K562 (cell line): ENCODE measurements at regions not wholly inside any gene's neighbourhood (a gene's known extent, or its start where the extent isn't known, plus 50 kb on each side); places are given as distances from the start of the nearest gene placed in this dataset.

ENCODE experiments used
- ATAC-seq: fragments of 200-7000 bp; cut with Tn5 transposase; 3 replicates; pipeline ENCODE4 v1.9.1; 2020; ENCODE audit warnings: moderate library complexity
- BruUV-seq: library from RNA; stranded (reverse); fragments of 400-500 nt; replicated peaks from 2 replicates; lab custom pipeline; 2021; lab: Mats Ljungman, UMichigan
- CTCF ChIA-PET: fragments of 300-600 bp; formaldehyde crosslinking; extraction: SDS; loops from one replicate; lab custom pipeline; 2021; ENCODE audit warnings: low intra/inter-chr PET ratio; lab: Yijun Ruan, JAX
- POLR2A ChIA-PET: fragments of 300-600, 350-650 bp; sonication (Branson Sonifier 250); formaldehyde crosslinking; extraction: SDS; loops from one replicate; lab custom pipeline; 2021; ENCODE audit warnings: antibody characterized with exemption, inconsistent platforms; lab: Yijun Ruan, JAX
- DNase-seq, 4 experiments: peaks; one replicate each; pipeline versions ENCODE4 v3.0.0 to v3.0.0-alpha.2; 2011 to 2018; ENCODE audit warnings: low spot score in 3 of 4, mixed read lengths in 3 of 4; ENCODE audit errors: extremely low read depth in 1 of 4
- FAIRE-seq: peaks from 2 replicates; lab custom pipeline; 2011; peaks lifted over from hg19 to GRCh38; lab: Jason Lieb, UNC
- H2AFZ ChIP-seq: 2 replicates; pipeline ENCODE4 v1.6.0; 2011; ENCODE audit warnings: low read depth, low read length, control low read depth, inconsistent platforms
- H3K27ac ChIP-seq: fragments of 200-600 bp; 3 replicates; pipeline ENCODE4 v1.8.0; 2011; ENCODE audit warnings: low read depth, mild to moderate bottlenecking, control low read depth, inconsistent platforms, low read length, moderate library complexity, mixed read lengths; ENCODE audit errors: extremely low read depth
- H3K27me3 ChIP-seq, 2 experiments: fragments of 300-600 bp in 1 of 2; 2 replicates in 1 of 2; 3 replicates in 1 of 2; pipeline versions ENCODE4 v1.6.0 to v1.8.0; 2011; ENCODE audit warnings: inconsistent platforms in 2 of 2, low read length in 2 of 2, mild to moderate bottlenecking in 1 of 2, mixed read lengths in 1 of 2, moderate library complexity in 1 of 2; ENCODE audit not compliant: control insufficient read depth in 2 of 2, insufficient read depth in 2 of 2
- H3K36me3 ChIP-seq: fragments of 300-600 bp; 3 replicates; pipeline ENCODE4 v1.8.0; 2011; ENCODE audit warnings: mild to moderate bottlenecking, low read length, inconsistent platforms; ENCODE audit not compliant: control insufficient read depth, insufficient read depth
- H3K4me1 ChIP-seq, 2 experiments: fragments of 200-600 bp in 1 of 2; replicated peaks in 1 of 2; 2 replicates in 1 of 2; 3 replicates in 1 of 2; pipeline versions ENCODE4 v1.5.1 to v1.8.0; 2011; ENCODE audit warnings: inconsistent platforms in 2 of 2, low read length in 2 of 2, mild to moderate bottlenecking in 1 of 2, mixed read lengths in 1 of 2, moderate library complexity in 1 of 2; ENCODE audit not compliant: control insufficient read depth in 2 of 2, insufficient read depth in 2 of 2
- H3K4me2 ChIP-seq: 2 replicates; pipeline ENCODE4 v1.6.1; 2011; ENCODE audit warnings: low read length, control low read depth, inconsistent platforms, mixed read lengths; ENCODE audit not compliant: insufficient read depth
- H3K4me3 ChIP-seq: fragments of 200-600 bp; sonication (generic), shearing (Covaris generic); 2 replicates; pipeline ENCODE4 v1.5.1; 2016; ENCODE audit warnings: control low read depth, inconsistent platforms
- H3K79me2 ChIP-seq: fragments of 200-600 bp; 3 replicates; pipeline ENCODE4 v1.8.0; 2011; ENCODE audit warnings: low read length, inconsistent platforms; ENCODE audit not compliant: control insufficient read depth, insufficient read depth
- H3K9ac ChIP-seq, 2 experiments: 2 replicates each; pipeline versions ENCODE4 v1.6.0 to v1.6.1; 2011; ENCODE audit warnings: low read depth in 2 of 2, low read length in 2 of 2, control low read depth in 1 of 2, inconsistent platforms in 1 of 2, mild to moderate bottlenecking in 1 of 2, mixed read lengths in 1 of 2; ENCODE audit not compliant: insufficient read depth in 1 of 2
- H3K9me1 ChIP-seq: one replicate; pipeline ENCODE4 v1.6.0; 2011; ENCODE audit warnings: inconsistent platforms, mild to moderate bottlenecking, low read length, moderate library complexity; ENCODE audit not compliant: control insufficient read depth, insufficient read depth
- H3K9me3 ChIP-seq: replicated peaks from 2 replicates; pipeline ENCODE4 v1.5.1; 2011; ENCODE audit warnings: low read depth, low read length, inconsistent platforms; ENCODE audit not compliant: control insufficient read depth, insufficient read depth
- H4K20me1 ChIP-seq: replicated peaks from 2 replicates; pipeline ENCODE4 v1.6.1; 2011; ENCODE audit warnings: low read length, inconsistent platforms, mixed read lengths; ENCODE audit not compliant: control insufficient read depth, insufficient read depth
- DMBX1 ChIP-seq: fragments of 250-450 bp; sonication (Bioruptor Pico); IDR thresholded peaks from 2 replicates; pipeline ENCODE4 v1.8.0; 2022; ENCODE audit warnings: inconsistent platforms, mild to moderate bottlenecking, moderate library complexity, borderline replicate concordance
- HDAC2 ChIP-seq: fragments of 450-650 bp; IDR thresholded peaks from 2 replicates; pipeline ENCODE4 v1.6.1; 2016; ENCODE audit warnings: mild to moderate bottlenecking
- HDAC3 ChIP-seq: fragments of 450-650 bp; IDR thresholded peaks from 2 replicates; pipeline ENCODE4 v1.6.1; 2018; ENCODE audit warnings: borderline replicate concordance, mild to moderate bottlenecking, moderate library complexity; ENCODE audit not compliant: partially characterized antibody
- HNRNPH1 ChIP-seq: fragments of 200-400 bp; formaldehyde crosslinking; optimal IDR thresholded peaks from 2 replicates; pipeline ENCODE3; 2017; ENCODE audit warnings: low read depth, mild to moderate bottlenecking, low read length, moderate library complexity
- KAT2B ChIP-seq: IDR thresholded peaks from one replicate; pipeline ENCODE4 v1.6.1; 2012; ENCODE audit warnings: low read depth, mild to moderate bottlenecking, control low read depth, inconsistent platforms, low read length, moderate library complexity
- KLF6 ChIP-seq: fragments of 250-450 bp; sonication (Bioruptor Pico); IDR thresholded peaks from 2 replicates; pipeline ENCODE4 v1.4.0; 2020; ENCODE audit warnings: mild to moderate bottlenecking, moderate library complexity, borderline replicate concordance
- MCM7 ChIP-seq, 2 experiments: fragments of 450-650 bp; IDR thresholded peaks; 2 replicates each; pipeline ENCODE4 v1.6.1; 2016 to 2018
- MYNN ChIP-seq, 2 experiments: sonication (generic); formaldehyde crosslinking in 1 of 2; IDR thresholded peaks; 2 replicates each; pipeline versions ENCODE4 v1.5.0 to v1.6.1; 2016 to 2020; ENCODE audit warnings: antibody characterized with exemption in 1 of 2, missing genetic modification reagents in 1 of 2
- NCOA2 ChIP-seq, 2 experiments: fragments of 450-650 bp; IDR thresholded peaks; 2 replicates each; pipeline ENCODE4 v1.6.1; 2018; ENCODE audit warnings: mild to moderate bottlenecking in 2 of 2, moderate library complexity in 1 of 2; ENCODE audit not compliant: partially characterized antibody in 2 of 2
- PRMT5 ChIP-seq: sonication (generic); formaldehyde crosslinking; IDR thresholded peaks from 2 replicates; pipeline ENCODE4 v1.5.0; 2020; ENCODE audit warnings: missing genetic modification reagents
- RBM39 ChIP-seq: fragments of 200-400 bp; formaldehyde crosslinking; optimal IDR thresholded peaks from 2 replicates; pipeline ENCODE3; 2018; ENCODE audit warnings: low read depth, low read length
- SRSF7 ChIP-seq: fragments of 200-400 bp; formaldehyde crosslinking; optimal IDR thresholded peaks from 2 replicates; pipeline ENCODE3; 2017; ENCODE audit warnings: mild to moderate bottlenecking, low read depth, low read length
- ZBTB7A ChIP-seq: IDR thresholded peaks from 2 replicates; pipeline ENCODE4 v1.6.1; 2011; ENCODE audit warnings: low read depth, mild to moderate bottlenecking, low read length, moderate library complexity, borderline replicate concordance; ENCODE audit not compliant: control insufficient read depth
- WGBS: fragments of 100-300 bp; shearing (Covaris generic); methylation state at CpG from one replicate; pipeline ENCODE4 v1.1.6; 2016; ENCODE audit warnings: low coverage, mixed read lengths; ENCODE audit not compliant: insufficient coverage; ENCODE audit errors: missing lambda C conversion rate; 5-methylcytosine and 5-hydroxymethylcytosine counted together
- in situ Hi-C: fragments of 300-500 bp; cut with MboI; formaldehyde crosslinking; loops from 4 replicates; pipeline ENCODE4 v1.15.0; 2018; ENCODE audit warnings: inconsistent platforms, mixed read lengths
- intact Hi-C: fragments of 100-400 bp; cut with micrococcal nuclease; formaldehyde crosslinking; loops from 2 replicates; pipeline ENCODE4 v1.14.2; 2022
- TF ChIP-seq, protein P1 (sequence below): fragments of 250-450 bp; sonication (Bioruptor Pico); IDR thresholded peaks from 2 replicates; pipeline ENCODE4 v1.5.0; 2021
- TF ChIP-seq, protein P2 (sequence below): fragments of 450-650 bp; formaldehyde crosslinking; IDR thresholded peaks from 2 replicates; pipeline ENCODE4 v1.4.0; 2022; ENCODE audit warnings: missing genetic modification characterization
- TF ChIP-seq, protein P3 (sequence below): IDR thresholded peaks from 3 replicates; pipeline ENCODE4 v1.6.1; 2011; ENCODE audit warnings: borderline replicate concordance, mild to moderate bottlenecking; ENCODE audit not compliant: insufficient read length, insufficient read depth
- TF ChIP-seq, protein P4 (sequence below): fragments of 450-650 bp; IDR thresholded peaks from 2 replicates; pipeline ENCODE4 v1.6.1; 2016

DNA sequence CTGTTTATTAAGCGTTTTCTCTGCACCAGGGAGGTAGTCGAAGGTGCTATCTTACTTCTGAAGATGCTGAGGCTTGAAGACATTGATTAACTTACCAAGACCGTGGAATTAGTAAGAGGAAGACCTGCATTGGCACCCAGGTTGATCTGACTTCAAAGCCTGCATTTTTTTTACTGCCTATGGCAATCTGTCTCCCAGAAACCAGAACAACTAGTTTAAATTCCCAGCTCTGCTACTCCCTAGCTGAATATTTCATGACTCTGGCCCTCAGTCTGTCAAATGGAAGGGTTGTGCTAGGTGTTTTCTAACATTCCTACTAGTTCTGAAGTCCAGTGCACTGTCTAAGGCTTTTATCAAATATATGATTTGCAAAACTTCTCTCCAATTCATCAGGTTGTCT is 52.0 kb upstream of the GRAMD1B start:
- H3K9ac ChIP-seq, result no peak overlapping the region
- intact Hi-C loops, result no loop called here
- BruUV-seq, result no TSS peak

More for the DNA sequence above, 52.0 kb upstream of the GRAMD1B start:
- in situ Hi-C loops, result no loop called here
- no peak for DNase-seq
- H2AFZ ChIP-seq, result no peak overlapping the region
- no peak overlapping the region for H3K27ac ChIP-seq
- H3K4me1 ChIP-seq, result no peaks in the 10 kb centered on the region
- H3K79me2 ChIP-seq, result no peaks in the 10 kb centered on the region
- H4K20me1 ChIP-seq, result no peaks in the 10 kb centered on the region
- no peaks in the 10 kb centered on the region for H3K27me3 ChIP-seq
- 0% methylated on average over 3 of the region's 3 CpGs for WGBS
- CTCF ChIA-PET, result no interaction called here
- TF ChIP-seq, protein P1, sequence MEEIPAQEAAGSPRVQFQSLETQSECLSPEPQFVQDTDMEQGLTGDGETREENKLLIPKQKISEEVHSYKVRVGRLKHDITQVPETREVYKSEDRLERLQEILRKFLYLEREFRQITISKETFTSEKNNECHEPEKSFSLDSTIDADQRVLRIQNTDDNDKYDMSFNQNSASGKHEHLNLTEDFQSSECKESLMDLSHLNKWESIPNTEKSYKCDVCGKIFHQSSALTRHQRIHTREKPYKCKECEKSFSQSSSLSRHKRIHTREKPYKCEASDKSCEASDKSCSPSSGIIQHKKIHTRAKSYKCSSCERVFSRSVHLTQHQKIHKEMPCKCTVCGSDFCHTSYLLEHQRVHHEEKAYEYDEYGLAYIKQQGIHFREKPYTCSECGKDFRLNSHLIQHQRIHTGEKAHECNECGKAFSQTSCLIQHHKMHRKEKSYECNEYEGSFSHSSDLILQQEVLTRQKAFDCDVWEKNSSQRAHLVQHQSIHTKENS (CRISPR knock-in tag), result no peak
- TF ChIP-seq RBM39, result no peak
- TF ChIP-seq, protein P2, sequence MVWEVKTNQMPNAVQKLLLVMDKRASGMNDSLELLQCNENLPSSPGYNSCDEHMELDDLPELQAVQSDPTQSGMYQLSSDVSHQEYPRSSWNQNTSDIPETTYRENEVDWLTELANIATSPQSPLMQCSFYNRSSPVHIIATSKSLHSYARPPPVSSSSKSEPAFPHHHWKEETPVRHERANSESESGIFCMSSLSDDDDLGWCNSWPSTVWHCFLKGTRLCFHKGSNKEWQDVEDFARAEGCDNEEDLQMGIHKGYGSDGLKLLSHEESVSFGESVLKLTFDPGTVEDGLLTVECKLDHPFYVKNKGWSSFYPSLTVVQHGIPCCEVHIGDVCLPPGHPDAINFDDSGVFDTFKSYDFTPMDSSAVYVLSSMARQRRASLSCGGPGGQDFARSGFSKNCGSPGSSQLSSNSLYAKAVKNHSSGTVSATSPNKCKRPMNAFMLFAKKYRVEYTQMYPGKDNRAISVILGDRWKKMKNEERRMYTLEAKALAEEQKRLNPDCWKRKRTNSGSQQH (CRISPR knock-in tag), result no peak
- no peak for TF ChIP-seq SRSF7
- TF ChIP-seq KLF6 (CRISPR knock-in tag), result no peak
- no peak for TF ChIP-seq PRMT5 (CRISPR knock-in tag)
- TF ChIP-seq, protein P3, sequence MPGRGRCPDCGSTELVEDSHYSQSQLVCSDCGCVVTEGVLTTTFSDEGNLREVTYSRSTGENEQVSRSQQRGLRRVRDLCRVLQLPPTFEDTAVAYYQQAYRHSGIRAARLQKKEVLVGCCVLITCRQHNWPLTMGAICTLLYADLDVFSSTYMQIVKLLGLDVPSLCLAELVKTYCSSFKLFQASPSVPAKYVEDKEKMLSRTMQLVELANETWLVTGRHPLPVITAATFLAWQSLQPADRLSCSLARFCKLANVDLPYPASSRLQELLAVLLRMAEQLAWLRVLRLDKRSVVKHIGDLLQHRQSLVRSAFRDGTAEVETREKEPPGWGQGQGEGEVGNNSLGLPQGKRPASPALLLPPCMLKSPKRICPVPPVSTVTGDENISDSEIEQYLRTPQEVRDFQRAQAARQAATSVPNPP, result no peak
- no peak for TF ChIP-seq DMBX1
- no peak for TF ChIP-seq MYNN (IDR thresholded peaks at IDR 0.05)
- TF ChIP-seq MYNN (CRISPR knock-in tag; IDR thresholded peaks at IDR 0.05), result no peak
- TF ChIP-seq HDAC2, result no peak
- TF ChIP-seq HDAC3, result no peak
- no peak for TF ChIP-seq KAT2B
- TF ChIP-seq ZBTB7A, result no peak
- TF ChIP-seq HNRNPH1, result no peak
- TF ChIP-seq, protein P4, sequence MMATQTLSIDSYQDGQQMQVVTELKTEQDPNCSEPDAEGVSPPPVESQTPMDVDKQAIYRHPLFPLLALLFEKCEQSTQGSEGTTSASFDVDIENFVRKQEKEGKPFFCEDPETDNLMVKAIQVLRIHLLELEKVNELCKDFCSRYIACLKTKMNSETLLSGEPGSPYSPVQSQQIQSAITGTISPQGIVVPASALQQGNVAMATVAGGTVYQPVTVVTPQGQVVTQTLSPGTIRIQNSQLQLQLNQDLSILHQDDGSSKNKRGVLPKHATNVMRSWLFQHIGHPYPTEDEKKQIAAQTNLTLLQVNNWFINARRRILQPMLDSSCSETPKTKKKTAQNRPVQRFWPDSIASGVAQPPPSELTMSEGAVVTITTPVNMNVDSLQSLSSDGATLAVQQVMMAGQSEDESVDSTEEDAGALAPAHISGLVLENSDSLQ, result no peak
- TF ChIP-seq MCM7 (IDR thresholded peaks at IDR 0.05), result no peak
- no peak for TF ChIP-seq NCOA2 (IDR thresholded peaks at IDR 0.05; ENCODE audit: partially characterized antibody in 2 of 2)
- TF ChIP-seq, all 486 proteins: peak for 0
- H3K36me3 ChIP-seq, result no peaks in the 10 kb centered on the region
- H3K9me3 ChIP-seq, result no peaks in the 10 kb centered on the region
- ATAC-seq, result no peak
- H3K4me2 ChIP-seq, result no peak overlapping the region
- FAIRE-seq, result no peak
- H3K4me3 ChIP-seq, result no peak overlapping the region
- no peaks in the 10 kb centered on the region for H3K9me1 ChIP-seq
- POLR2A ChIA-PET, result no interaction called here
